Suprapubic skin (tissue), 4 donors: ENCODE measurements at regions not wholly inside any gene's neighbourhood (a gene's known extent, or its start where the extent isn't known, plus 50 kb on each side); places are given as distances from the start of the nearest gene placed in this dataset.
A peak's percentile ranks its signal among the peaks of the same experiment; 100 is the strongest.

Experiments
- DNase-seq, 2 donors: peaks; one replicate each; pipeline ENCODE4 v3.0.0-alpha.2; 2019; ENCODE audit warnings: low spot score in 2 of 2
- H3K27ac ChIP-seq: fragments of 200-600 bp; sonication (generic); one replicate; pipeline ENCODE4 v1.5.1; 2019
- H3K27me3 ChIP-seq: fragments of 200-600 bp; sonication (generic); one replicate; pipeline ENCODE4 v1.5.1; 2019
- H3K36me3 ChIP-seq: fragments of 200-600 bp; sonication (generic); one replicate; pipeline ENCODE4 v1.5.1; 2019
- H3K4me1 ChIP-seq: fragments of 200-600 bp; sonication (generic); one replicate; pipeline ENCODE4 v1.5.1; 2019
- H3K4me3 ChIP-seq: fragments of 200-600 bp; sonication (generic); one replicate; pipeline ENCODE4 v1.5.1; 2019; ENCODE audit warnings: mild to moderate bottlenecking
- H3K9me3 ChIP-seq: fragments of 200-600 bp; sonication (generic); one replicate; pipeline ENCODE4 v1.5.1; 2019
- EP300 ChIP-seq: sonication (generic); formaldehyde crosslinking; IDR thresholded peaks from one replicate; pipeline ENCODE4 v1.6.1; 2017; ENCODE audit warnings: antibody characterized with exemption
- POLR2A ChIP-seq, 2 donors: fragments of 450-650 bp; IDR thresholded peaks; one replicate each; pipeline ENCODE4 v1.6.1; 2017; ENCODE audit warnings: antibody characterized with exemption in 2 of 2, mild to moderate bottlenecking in 2 of 2, moderate library complexity in 2 of 2
- POLR2AphosphoS5 ChIP-seq, 3 donors: sonication (generic); formaldehyde crosslinking; IDR thresholded peaks; one replicate each; pipeline ENCODE4 v1.6.1; 2017; ENCODE audit warnings: antibody characterized with exemption in 3 of 3
- WGBS: methylation state at CpG from one replicate; pipeline ENCODE4 v1.1.5; 2018; 5-methylcytosine and 5-hydroxymethylcytosine counted together
- TF ChIP-seq, protein P1 (sequence below), 2 donors: fragments of 200-600 bp in 1 of 2; fragments of 450-650 bp in 1 of 2; sonication (generic) in 1 of 2; IDR thresholded peaks; one replicate each; pipeline ENCODE4 v1.5.1; 2016 to 2019; ENCODE audit warnings: antibody characterized with exemption in 2 of 2, mild to moderate bottlenecking in 1 of 2, moderate library complexity in 1 of 2

- DNase-seq, result no peak
- WGBS, result 69% methylated on average over 3 of the region's 3 CpGs
- H3K9me3 ChIP-seq, result no peaks in the 10 kb centered on the region
- H3K27me3 ChIP-seq, result no peaks in the 10 kb centered on the region
- peaks cover 11% of the 10 kb centered on the region for H3K4me1 ChIP-seq
- no peaks in the 10 kb centered on the region for H3K36me3 ChIP-seq
- TF ChIP-seq, protein P1, sequence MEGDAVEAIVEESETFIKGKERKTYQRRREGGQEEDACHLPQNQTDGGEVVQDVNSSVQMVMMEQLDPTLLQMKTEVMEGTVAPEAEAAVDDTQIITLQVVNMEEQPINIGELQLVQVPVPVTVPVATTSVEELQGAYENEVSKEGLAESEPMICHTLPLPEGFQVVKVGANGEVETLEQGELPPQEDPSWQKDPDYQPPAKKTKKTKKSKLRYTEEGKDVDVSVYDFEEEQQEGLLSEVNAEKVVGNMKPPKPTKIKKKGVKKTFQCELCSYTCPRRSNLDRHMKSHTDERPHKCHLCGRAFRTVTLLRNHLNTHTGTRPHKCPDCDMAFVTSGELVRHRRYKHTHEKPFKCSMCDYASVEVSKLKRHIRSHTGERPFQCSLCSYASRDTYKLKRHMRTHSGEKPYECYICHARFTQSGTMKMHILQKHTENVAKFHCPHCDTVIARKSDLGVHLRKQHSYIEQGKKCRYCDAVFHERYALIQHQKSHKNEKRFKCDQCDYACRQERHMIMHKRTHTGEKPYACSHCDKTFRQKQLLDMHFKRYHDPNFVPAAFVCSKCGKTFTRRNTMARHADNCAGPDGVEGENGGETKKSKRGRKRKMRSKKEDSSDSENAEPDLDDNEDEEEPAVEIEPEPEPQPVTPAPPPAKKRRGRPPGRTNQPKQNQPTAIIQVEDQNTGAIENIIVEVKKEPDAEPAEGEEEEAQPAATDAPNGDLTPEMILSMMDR (IDR thresholded peaks at IDR 0.05), result no peak
- TF ChIP-seq POLR2AphosphoS5 (IDR thresholded peaks at IDR 0.05), result no peak
- H3K27ac ChIP-seq, result peak overlapping the region; percentile 35
- no peak overlapping the region for H3K4me3 ChIP-seq
Observed at GRCh38 chr7:18390535-18390907, 105.0 kb upstream of the HDAC9 start.

- Histone ChIP-seq H3K27me3 (no peaks in the 10 kb centered on the region), H3K36me3 (no peaks in the 10 kb centered on the region), H3K4me1 (peaks cover 11% of the 10 kb centered on the region), H3K4me3 (no peak overlapping the region), H3K9me3 (no peaks in the 10 kb centered on the region), H3K27ac (no peak overlapping the region)
- no peak for DNase-seq
- TF ChIP-seq, protein P1 (IDR thresholded peaks at IDR 0.05), result no peak
- TF ChIP-seq POLR2A (IDR thresholded peaks at IDR 0.05) (no peak), POLR2AphosphoS5 (IDR thresholded peaks at IDR 0.05) (no peak), EP300 (no peak)
- WGBS, result 54% methylated on average over 4 of the region's 4 CpGs
Observed at GRCh38 chr7:18393465-18394118, 102.0 kb upstream of the HDAC9 start.

DNA sequence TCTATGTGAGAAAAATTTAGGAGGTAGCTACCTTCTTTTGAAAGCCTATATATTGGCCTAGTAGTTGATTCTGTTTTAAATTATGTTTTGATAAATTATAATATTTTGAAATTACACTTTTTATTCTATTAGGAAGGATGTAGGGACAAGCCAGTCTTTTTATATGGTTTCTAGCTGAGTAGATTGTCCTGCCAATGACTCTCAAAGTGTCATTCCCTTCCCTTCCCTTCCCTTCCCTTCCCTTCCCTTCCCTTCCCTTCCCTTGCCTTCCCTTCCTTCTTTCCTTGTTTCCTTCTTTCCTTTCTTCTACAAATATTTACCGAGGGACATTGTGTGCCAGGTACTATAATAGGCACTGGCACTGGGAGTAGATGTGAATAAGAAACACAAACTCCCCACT lies 99.7 kb upstream of the HDAC9 start:
- no peaks in the 10 kb centered on the region for H3K27me3 ChIP-seq
- 62% methylated on average over 1 of the region's 1 CpG for WGBS
- H3K4me1 ChIP-seq, result no peaks in the 10 kb centered on the region
- TF ChIP-seq POLR2A (IDR thresholded peaks at IDR 0.05) (no peak), EP300 (no peak), POLR2AphosphoS5 (IDR thresholded peaks at IDR 0.05) (no peak)
- TF ChIP-seq, protein P1 (IDR thresholded peaks at IDR 0.05), result no peak
- no peaks in the 10 kb centered on the region for H3K36me3 ChIP-seq
- H3K27ac ChIP-seq, result no peak overlapping the region
- H3K9me3 ChIP-seq, result no peaks in the 10 kb centered on the region
- no peak overlapping the region for H3K4me3 ChIP-seq
- DNase-seq, result no peak

GRCh38 chr7:18396953-18397352 lies 98.6 kb upstream of the HDAC9 start:
- DNase-seq, result no peak
- TF ChIP-seq EP300, result no peak
- no peak for TF ChIP-seq POLR2A (IDR thresholded peaks at IDR 0.05)
- TF ChIP-seq, protein P1 (IDR thresholded peaks at IDR 0.05), result no peak
- TF ChIP-seq POLR2AphosphoS5 (IDR thresholded peaks at IDR 0.05), result no peak
- WGBS, result 71% methylated on average over 5 of the region's 5 CpGs
- no peak overlapping the region for H3K27ac ChIP-seq
- no peaks in the 10 kb centered on the region for H3K4me1 ChIP-seq
- no peaks in the 10 kb centered on the region for H3K36me3 ChIP-seq
- H3K9me3 ChIP-seq, result no peaks in the 10 kb centered on the region
- H3K27me3 ChIP-seq, result no peaks in the 10 kb centered on the region
- H3K4me3 ChIP-seq, result no peak overlapping the region

DNA sequence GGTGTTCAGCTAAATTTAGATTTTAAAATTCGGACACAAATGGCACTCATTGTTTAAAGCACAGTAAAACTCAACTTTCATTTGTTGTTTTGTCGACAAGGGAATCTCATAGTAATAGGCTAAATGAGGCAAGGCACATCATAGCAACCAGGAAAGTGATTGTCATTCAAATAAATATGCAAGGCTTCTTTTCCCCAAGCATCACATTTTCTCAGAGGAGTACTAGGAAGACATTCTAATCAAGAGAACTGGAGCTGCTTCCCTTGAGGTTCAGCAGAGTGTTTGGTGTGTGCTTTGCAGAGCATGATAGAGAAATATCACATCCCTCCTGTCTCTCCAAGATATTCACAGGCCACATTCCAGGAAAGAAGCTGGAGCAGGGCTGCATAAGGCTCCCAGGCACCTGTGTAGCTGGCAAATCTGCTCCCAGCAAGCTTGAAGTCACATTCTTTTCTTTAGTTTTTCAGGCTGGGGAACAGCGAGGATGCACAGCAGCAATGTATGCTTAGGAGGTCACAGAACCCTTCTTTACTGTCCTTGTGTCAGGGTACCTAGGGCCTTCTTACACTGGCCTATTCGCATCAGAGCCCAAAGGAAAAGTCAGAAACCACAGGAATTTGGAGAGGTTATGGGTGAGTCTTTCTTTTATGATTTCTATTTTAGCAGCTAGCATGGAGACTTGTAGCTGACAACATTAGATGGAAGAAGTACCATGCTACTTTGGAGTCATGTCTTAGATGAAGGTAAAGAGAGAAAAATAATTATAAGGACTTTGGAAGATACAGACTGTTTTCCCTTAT lies 95.9 kb upstream of the HDAC9 start:
- H3K36me3 ChIP-seq, result no peaks in the 10 kb centered on the region
- TF ChIP-seq EP300, result no peak
- no peak for TF ChIP-seq POLR2AphosphoS5 (IDR thresholded peaks at IDR 0.05)
- TF ChIP-seq POLR2A (IDR thresholded peaks at IDR 0.05), result no peak
- TF ChIP-seq, protein P1 (IDR thresholded peaks at IDR 0.05), result no peak
- no peak overlapping the region for H3K4me3 ChIP-seq
- H3K4me1 ChIP-seq, result no peaks in the 10 kb centered on the region
- no peak for DNase-seq
- no peak overlapping the region for H3K27ac ChIP-seq
- H3K9me3 ChIP-seq, result no peaks in the 10 kb centered on the region
- no peaks in the 10 kb centered on the region for H3K27me3 ChIP-seq
- 83% methylated on average over 4 of the region's 4 CpGs for WGBS
